Suprapubic skin (tissue), 4 donors: ENCODE measurements at regions not wholly inside any gene's neighbourhood (a gene's known extent, or its start where the extent isn't known, plus 50 kb on each side); places are given as distances from the start of the nearest gene placed in this dataset.
"Not testable (repeated sequence)": the region's sequence is repeated elsewhere in the genome, so short reads cannot be mapped to it uniquely, and the experiment has no call there.

Experiments
- EP300 ChIP-seq: sonication (generic); formaldehyde crosslinking; IDR thresholded peaks from one replicate; pipeline ENCODE4 v1.6.1; 2017; ENCODE audit warnings: antibody characterized with exemption
- POLR2A ChIP-seq, 2 donors: fragments of 450-650 bp; IDR thresholded peaks; one replicate each; pipeline ENCODE4 v1.6.1; 2017; ENCODE audit warnings: antibody characterized with exemption in 2 of 2, mild to moderate bottlenecking in 2 of 2, moderate library complexity in 2 of 2
- POLR2AphosphoS5 ChIP-seq, 3 donors: sonication (generic); formaldehyde crosslinking; IDR thresholded peaks; one replicate each; pipeline ENCODE4 v1.6.1; 2017; ENCODE audit warnings: antibody characterized with exemption in 3 of 3
- TF ChIP-seq, protein P1 (sequence below), 2 donors: fragments of 200-600 bp in 1 of 2; fragments of 450-650 bp in 1 of 2; sonication (generic) in 1 of 2; IDR thresholded peaks; one replicate each; pipeline ENCODE4 v1.5.1; 2016 to 2019; ENCODE audit warnings: antibody characterized with exemption in 2 of 2, mild to moderate bottlenecking in 1 of 2, moderate library complexity in 1 of 2

DNA sequence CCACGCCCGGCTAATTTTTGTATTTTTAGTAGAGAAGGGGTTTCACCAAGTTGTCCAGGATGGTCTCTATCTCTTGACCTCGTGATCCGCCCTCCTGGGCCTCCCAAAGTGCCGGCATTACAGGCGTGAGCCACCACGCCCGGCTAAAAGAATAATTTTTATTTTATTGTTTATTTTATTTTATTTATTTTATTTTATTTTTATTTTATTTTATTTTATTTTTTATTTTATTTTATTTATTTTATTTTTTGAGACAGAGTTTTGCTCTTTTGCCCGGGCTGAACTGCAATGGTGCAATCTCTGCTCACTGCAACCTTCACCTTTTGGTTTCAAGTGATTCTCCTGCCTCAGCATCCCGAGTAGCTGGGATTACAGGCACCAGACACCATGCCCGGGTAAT is 60.2 kb downstream of the PPIAL4A start:
- TF ChIP-seq, protein P1, sequence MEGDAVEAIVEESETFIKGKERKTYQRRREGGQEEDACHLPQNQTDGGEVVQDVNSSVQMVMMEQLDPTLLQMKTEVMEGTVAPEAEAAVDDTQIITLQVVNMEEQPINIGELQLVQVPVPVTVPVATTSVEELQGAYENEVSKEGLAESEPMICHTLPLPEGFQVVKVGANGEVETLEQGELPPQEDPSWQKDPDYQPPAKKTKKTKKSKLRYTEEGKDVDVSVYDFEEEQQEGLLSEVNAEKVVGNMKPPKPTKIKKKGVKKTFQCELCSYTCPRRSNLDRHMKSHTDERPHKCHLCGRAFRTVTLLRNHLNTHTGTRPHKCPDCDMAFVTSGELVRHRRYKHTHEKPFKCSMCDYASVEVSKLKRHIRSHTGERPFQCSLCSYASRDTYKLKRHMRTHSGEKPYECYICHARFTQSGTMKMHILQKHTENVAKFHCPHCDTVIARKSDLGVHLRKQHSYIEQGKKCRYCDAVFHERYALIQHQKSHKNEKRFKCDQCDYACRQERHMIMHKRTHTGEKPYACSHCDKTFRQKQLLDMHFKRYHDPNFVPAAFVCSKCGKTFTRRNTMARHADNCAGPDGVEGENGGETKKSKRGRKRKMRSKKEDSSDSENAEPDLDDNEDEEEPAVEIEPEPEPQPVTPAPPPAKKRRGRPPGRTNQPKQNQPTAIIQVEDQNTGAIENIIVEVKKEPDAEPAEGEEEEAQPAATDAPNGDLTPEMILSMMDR (IDR thresholded peaks at IDR 0.05): not testable (repeated sequence)
- not testable (repeated sequence) for TF ChIP-seq POLR2A (IDR thresholded peaks at IDR 0.05); POLR2AphosphoS5 (IDR thresholded peaks at IDR 0.05); EP300
